Heart right ventricle (tissue), 16 donors: ENCODE measurements at regions not wholly inside any gene's neighbourhood (a gene's known extent, or its start where the extent isn't known, plus 50 kb on each side); places are given as distances from the start of the nearest gene placed in this dataset.
A peak's percentile ranks its signal among the peaks of the same experiment; 100 is the strongest.

Experiments
- ATAC-seq, 8 donors: fragments of 200-7000 bp; cut with Tn5 transposase; one replicate each; pipeline ENCODE4 v1.9.1; 2020; ENCODE audit warnings: mild to moderate bottlenecking in 8 of 8, moderate library complexity in 8 of 8, moderate number of reproducible peaks in 1 of 8
- DNase-seq, 2 donors: peaks; one replicate each; pipeline ENCODE4 v3.0.0-alpha.2; 2020
- H3K27ac ChIP-seq, 10 donors: fragments of 200-600 bp; sonication (generic) in 2 of 10; one replicate each; pipeline versions ENCODE4 v1.5.0 to v1.8.0; 2020 to 2022; ENCODE audit warnings: mild to moderate bottlenecking in 3 of 10
- H3K27me3 ChIP-seq, 7 donors: fragments of 200-600 bp; one replicate each; pipeline ENCODE4 v1.8.0; 2021 to 2022; ENCODE audit warnings: mild to moderate bottlenecking in 2 of 7
- H3K36me3 ChIP-seq, 9 donors: fragments of 200-600 bp; sonication (generic) in 1 of 9; one replicate each; pipeline versions ENCODE4 v1.5.0 to v1.8.0; 2020 to 2022; ENCODE audit warnings: mild to moderate bottlenecking in 2 of 9
- H3K4me1 ChIP-seq, 9 donors: fragments of 200-600 bp; sonication (generic) in 1 of 9; one replicate each; pipeline versions ENCODE4 v1.5.0 to v1.8.0; 2020 to 2022; ENCODE audit warnings: mild to moderate bottlenecking in 4 of 9
- H3K4me3 ChIP-seq, 10 donors: fragments of 200-600 bp; sonication (generic) in 2 of 10; one replicate each; pipeline versions ENCODE4 v1.5.0 to v1.8.0; 2020 to 2022; ENCODE audit warnings: mild to moderate bottlenecking in 7 of 10, moderate library complexity in 2 of 10
- H3K9me3 ChIP-seq, 11 donors: fragments of 200-600 bp in 10 of 11; sonication (generic) in 2 of 11; one replicate each; pipeline versions ENCODE4 v1.5.0 to v1.8.0; 2013 to 2022; ENCODE audit warnings: mild to moderate bottlenecking in 2 of 11, control low read depth in 1 of 11, moderate library complexity in 1 of 11
- WGBS, 2 donors: extraction: QIAGEN DNeasy Blood & Tissue Kit; methylation state at CpG; one replicate each; pipeline ENCODE4 v1.1.7; 2013; ENCODE audit warnings: inconsistent platforms in 1 of 2; 5-methylcytosine and 5-hydroxymethylcytosine counted together
- intact Hi-C, 10 donors: fragments of 100-400 bp; cut with DNase I; formaldehyde crosslinking; loops; one replicate each; pipeline versions ENCODE4 v1.11.1 to v1.14.2; 2022
- TF ChIP-seq, protein P1 (sequence below), 9 donors: fragments of 200-600 bp; sonication (generic) in 2 of 9; IDR thresholded peaks; one replicate each; pipeline versions ENCODE4 v1.5.0 to v1.8.0; 2021 to 2022; ENCODE audit warnings: antibody characterized with exemption in 9 of 9, mild to moderate bottlenecking in 5 of 9, moderate library complexity in 1 of 9
- donor health status: Arrhythmogenic right ventricular cardiomyopathy.
- donor health status: ischemic (EF 13 %, LVEDD 7.1; RV severe dilation, severe dysfunction).
- donor health status: healthy with polysubstance abuse.
- donor health status: DM: no; HTN: yes; CAD: no.
- donor health status: DM: no; HTN: no; CAD: no.
- donor health status: ischemic (EF 25% LVEDD 6.9; RV normal size, moderate dysfunction).
- donor health status: ischemic (EF 25% LVEDD 5.7; RV mildly dilated, moderate dysfunction).
- donor health status: healthy.
- donor health status: DM: yes; HTN: yes; CAD: no.
- donor health status: Ischemic cardiomyopathy.
- donor health status: ischemic (EF 35%, LVEDD 5.7; RV mildly dilated, moderate dysfunction).
- donor health status: nonischemic (EF 11% LVEDD 7.7; RV severe dilation, severe dysfunction).
- donor health status: DM: yes; HTN: yes; CAD: no.
- donor health status: PGD.
- donor health status: ischemic (EF 29% LVEDD 5.4; RV normal size, mild dysfunction).
- donor health status: nonischemic (EF 23%, LVEDD 6.1; RV moderate dilation, normal function).

DNA sequence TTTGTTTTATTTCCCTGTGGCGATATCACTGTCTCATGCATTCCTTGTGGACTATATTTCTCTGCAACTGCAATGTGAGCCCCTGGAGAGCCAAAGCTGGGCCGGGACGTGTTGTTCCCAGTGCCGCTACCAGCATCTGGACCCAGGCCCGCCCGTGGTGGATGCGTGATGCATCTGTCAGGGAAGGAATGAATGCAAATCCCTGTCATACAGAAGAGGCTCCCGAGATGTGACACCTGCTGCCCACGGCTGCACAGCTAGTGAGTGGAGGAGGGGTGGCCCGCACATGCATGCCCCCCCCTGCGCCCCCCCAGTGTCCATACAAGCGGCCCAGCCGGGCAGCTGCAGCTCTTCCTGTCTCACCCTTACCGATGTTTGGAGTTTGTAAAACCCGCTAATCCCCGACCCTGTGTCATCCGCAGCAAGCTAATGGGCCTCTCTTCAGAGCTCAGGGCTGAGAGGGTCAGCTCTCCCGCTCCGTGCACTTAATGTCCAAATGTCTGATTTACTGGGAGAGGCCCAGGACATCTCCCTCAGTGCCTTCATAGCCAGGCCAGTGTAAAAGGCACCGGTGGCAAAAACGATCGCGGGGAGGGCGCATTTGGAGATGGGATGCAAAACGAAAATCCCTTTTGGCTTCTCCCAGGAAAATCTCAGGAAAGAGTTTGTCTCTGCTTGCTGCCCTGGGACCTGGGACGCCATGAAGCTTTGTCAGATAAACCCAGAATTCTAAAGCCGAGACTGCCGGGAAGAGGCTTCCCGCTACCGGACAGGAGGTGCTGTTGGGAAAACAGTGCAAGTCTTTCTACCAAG lies 91.8 kb downstream of the FOXL1 start:
- Histone ChIP-seq H3K4me1 (peaks cover 0 to 54% (median 31%) of the 10 kb centered on the region in 9 donors), H3K27me3 (peaks cover 0 to 54% (median 28%) of the 10 kb centered on the region in 7 donors)
- intact Hi-C loops = loop anchor here in 3 of 10 donors (5.0 to 10.0 kb wide), 3 partner anchors 88 to 95 kb away; partner anchors contain the start of gene FOXL1 (in 2 of the 3)

DNA sequence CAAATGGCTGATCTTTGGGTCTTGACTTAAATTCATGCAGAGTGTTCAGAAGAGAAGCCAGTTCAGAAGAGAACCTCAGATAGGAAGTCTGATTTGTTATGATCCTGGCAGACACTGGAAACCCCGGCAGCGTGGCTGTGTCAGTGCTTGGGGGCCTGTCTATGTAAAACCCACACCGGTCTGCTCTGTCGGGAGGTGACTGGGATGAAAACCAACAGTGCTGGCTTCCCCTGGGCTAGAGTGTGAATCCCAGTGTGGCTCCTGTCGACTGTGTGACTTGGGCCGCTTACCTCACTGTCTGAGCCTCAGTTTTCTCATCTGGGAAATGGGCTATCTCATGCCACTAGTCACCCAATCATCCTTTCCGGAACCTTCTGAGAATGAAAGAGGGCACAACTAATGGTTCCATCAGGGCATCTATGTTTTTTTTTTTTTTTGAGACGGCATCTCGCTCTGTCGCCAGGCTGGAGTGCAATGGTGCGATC lies 92.4 kb downstream of the FOXL1 start:
- DNase-seq (no peak), ATAC-seq (no peak)
- H3K4me1 ChIP-seq = peaks cover 0 to 48% (median 27%) of the 10 kb centered on the region in 9 donors
- WGBS, 2 donors = 84 to 85% methylated on average over 11 of the region's 11 CpGs
- TF ChIP-seq, protein P1, sequence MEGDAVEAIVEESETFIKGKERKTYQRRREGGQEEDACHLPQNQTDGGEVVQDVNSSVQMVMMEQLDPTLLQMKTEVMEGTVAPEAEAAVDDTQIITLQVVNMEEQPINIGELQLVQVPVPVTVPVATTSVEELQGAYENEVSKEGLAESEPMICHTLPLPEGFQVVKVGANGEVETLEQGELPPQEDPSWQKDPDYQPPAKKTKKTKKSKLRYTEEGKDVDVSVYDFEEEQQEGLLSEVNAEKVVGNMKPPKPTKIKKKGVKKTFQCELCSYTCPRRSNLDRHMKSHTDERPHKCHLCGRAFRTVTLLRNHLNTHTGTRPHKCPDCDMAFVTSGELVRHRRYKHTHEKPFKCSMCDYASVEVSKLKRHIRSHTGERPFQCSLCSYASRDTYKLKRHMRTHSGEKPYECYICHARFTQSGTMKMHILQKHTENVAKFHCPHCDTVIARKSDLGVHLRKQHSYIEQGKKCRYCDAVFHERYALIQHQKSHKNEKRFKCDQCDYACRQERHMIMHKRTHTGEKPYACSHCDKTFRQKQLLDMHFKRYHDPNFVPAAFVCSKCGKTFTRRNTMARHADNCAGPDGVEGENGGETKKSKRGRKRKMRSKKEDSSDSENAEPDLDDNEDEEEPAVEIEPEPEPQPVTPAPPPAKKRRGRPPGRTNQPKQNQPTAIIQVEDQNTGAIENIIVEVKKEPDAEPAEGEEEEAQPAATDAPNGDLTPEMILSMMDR (IDR thresholded peaks at IDR 0.05) = no peak
- no peak overlapping the region for H3K4me3 ChIP-seq
- intact Hi-C loops = no loop called here
- H3K9me3 ChIP-seq = peaks cover 0 to 7% (median 0%) of the 10 kb centered on the region in 11 donors
- peaks cover 0 to 54% (median 28%) of the 10 kb centered on the region in 7 donors for H3K27me3 ChIP-seq
- no peaks in the 10 kb centered on the region for H3K36me3 ChIP-seq
- H3K27ac ChIP-seq = peak overlapping the region in 8 of 10 donors; percentile 9 to 76 (median 59)

More for the DNA sequence above, 91.8 kb downstream of the FOXL1 start:
- peak overlapping the region; percentile 2 to 76 (median 59) for H3K27ac ChIP-seq
- ATAC-seq (peak in 3 of 8 donors; percentile 16 to 45 (median 44)), DNase-seq (peak in 1 of 2 donors; percentile 55)
- TF ChIP-seq, protein P1 (IDR thresholded peaks at IDR 0.05) = no peak
- H3K9me3 ChIP-seq = peaks cover 0 to 7% (median 0%) of the 10 kb centered on the region in 11 donors
- no peak overlapping the region for H3K4me3 ChIP-seq
- WGBS, 2 donors = 45 to 47% methylated on average over 30 of the region's 30 CpGs
- no peaks in the 10 kb centered on the region for H3K36me3 ChIP-seq

DNA sequence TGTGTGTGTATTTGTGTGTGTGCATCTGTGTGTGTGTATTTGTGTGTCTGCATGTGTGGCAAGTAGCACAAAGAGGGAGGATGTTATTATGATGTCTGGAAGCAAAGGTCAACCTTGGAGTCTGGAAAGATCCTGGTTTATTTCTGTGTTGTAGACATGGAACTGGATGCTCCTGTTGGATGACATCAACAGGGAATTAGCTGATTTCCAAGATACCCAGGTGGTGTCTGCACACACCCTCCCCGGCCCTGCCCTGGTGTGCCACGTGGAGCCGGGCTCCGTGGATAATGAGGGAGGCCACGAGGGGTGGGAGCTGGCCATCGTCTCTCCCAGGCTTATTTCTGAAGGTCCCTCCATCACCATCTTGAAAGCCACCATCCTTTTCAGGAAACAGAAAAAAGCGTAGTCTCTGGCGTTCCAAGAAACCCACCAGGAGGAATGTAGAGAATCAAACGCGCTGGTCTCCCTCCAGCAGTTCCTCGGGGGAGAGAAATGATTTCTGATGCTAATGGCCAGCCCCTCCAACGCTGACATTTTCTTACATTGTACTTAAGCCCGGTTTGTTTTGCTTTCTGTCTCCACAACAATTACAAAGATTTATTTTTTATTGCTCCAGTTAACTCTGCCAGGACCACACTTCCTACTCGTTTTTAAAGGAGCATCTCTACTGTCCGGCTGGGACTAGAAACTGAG lies 93.3 kb downstream of the FOXL1 start:
- no peak for DNase-seq
- Histone ChIP-seq H3K36me3 (no peaks in the 10 kb centered on the region), H3K4me3 (no peak overlapping the region), H3K27ac (peak overlapping the region in 8 of 10 donors; percentile 33 to 76 (median 58)), H3K27me3 (peaks cover 0 to 57% (median 28%) of the 10 kb centered on the region in 7 donors), H3K4me1 (peaks cover 0 to 42% (median 25%) of the 10 kb centered on the region in 9 donors), H3K9me3 (peaks cover 0 to 7% (median 0%) of the 10 kb centered on the region in 11 donors)
- ATAC-seq = peak in 3 of 8 donors; percentile 12 to 29 (median 28)
- intact Hi-C loops = no loop called here
- TF ChIP-seq, protein P1 (IDR thresholded peaks at IDR 0.05) = no peak
- 41 to 49% methylated on average over 15 of the region's 15 CpGs for WGBS, 2 donors
